ENCODE measurements at regions not wholly inside any gene's neighbourhood (a gene's known extent, or its start where the extent isn't known, plus 50 kb on each side); places are given as distances from the start of the nearest gene placed in this dataset.

GRCh38 chr9:14433351-14434157 lies 119.6 kb upstream of the NFIB start (continued):
- TF ChIP-seq MEIS2 (IDR thresholded peaks at IDR 0.05; ENCODE audit: partially characterized antibody), result peak; percentile 45
- TF ChIP-seq ZNF311 (CRISPR knock-in tag; IDR thresholded peaks at IDR 0.05), result no peak
- TF ChIP-seq, protein P1, sequence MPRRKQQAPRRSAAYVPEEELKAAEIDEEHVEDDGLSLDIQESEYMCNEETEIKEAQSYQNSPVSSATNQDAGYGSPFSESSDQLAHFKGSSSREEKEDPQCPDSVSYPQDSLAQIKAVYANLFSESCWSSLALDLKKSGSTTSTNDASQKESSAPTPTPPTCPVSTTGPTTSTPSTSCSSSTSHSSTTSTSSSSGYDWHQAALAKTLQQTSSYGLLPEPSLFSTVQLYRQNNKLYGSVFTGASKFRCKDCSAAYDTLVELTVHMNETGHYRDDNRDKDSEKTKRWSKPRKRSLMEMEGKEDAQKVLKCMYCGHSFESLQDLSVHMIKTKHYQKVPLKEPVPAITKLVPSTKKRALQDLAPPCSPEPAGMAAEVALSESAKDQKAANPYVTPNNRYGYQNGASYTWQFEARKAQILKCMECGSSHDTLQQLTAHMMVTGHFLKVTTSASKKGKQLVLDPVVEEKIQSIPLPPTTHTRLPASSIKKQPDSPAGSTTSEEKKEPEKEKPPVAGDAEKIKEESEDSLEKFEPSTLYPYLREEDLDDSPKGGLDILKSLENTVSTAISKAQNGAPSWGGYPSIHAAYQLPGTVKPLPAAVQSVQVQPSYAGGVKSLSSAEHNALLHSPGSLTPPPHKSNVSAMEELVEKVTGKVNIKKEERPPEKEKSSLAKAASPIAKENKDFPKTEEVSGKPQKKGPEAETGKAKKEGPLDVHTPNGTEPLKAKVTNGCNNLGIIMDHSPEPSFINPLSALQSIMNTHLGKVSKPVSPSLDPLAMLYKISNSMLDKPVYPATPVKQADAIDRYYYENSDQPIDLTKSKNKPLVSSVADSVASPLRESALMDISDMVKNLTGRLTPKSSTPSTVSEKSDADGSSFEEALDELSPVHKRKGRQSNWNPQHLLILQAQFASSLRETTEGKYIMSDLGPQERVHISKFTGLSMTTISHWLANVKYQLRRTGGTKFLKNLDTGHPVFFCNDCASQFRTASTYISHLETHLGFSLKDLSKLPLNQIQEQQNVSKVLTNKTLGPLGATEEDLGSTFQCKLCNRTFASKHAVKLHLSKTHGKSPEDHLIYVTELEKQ (CRISPR knock-in tag; IDR thresholded peaks at IDR 0.05), result no peak
- peak; percentile 93 for TF ChIP-seq POLR2H (tag; IDR thresholded peaks at IDR 0.05; ENCODE audit: low read depth)
- TF ChIP-seq, protein P2, sequence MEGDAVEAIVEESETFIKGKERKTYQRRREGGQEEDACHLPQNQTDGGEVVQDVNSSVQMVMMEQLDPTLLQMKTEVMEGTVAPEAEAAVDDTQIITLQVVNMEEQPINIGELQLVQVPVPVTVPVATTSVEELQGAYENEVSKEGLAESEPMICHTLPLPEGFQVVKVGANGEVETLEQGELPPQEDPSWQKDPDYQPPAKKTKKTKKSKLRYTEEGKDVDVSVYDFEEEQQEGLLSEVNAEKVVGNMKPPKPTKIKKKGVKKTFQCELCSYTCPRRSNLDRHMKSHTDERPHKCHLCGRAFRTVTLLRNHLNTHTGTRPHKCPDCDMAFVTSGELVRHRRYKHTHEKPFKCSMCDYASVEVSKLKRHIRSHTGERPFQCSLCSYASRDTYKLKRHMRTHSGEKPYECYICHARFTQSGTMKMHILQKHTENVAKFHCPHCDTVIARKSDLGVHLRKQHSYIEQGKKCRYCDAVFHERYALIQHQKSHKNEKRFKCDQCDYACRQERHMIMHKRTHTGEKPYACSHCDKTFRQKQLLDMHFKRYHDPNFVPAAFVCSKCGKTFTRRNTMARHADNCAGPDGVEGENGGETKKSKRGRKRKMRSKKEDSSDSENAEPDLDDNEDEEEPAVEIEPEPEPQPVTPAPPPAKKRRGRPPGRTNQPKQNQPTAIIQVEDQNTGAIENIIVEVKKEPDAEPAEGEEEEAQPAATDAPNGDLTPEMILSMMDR (IDR thresholded peaks at IDR 0.05 in 2 of 3, conservative IDR thresholded peaks at IDR 0.05 in 1 of 3; ENCODE audit: insufficient read depth in 2 of 3, low read depth in 1 of 3, low read length in 3 of 3), result peak in 2 of 3 experiments; percentile 40 to 49; a peak in 2 of 6 replicates
- no peak for TF ChIP-seq ZNF41 (CRISPR knock-in tag; conservative IDR thresholded peaks at IDR 0.05)
- TF ChIP-seq TCF3 (CRISPR knock-in tag; IDR thresholded peaks at IDR 0.05), result peak; percentile 79
- no peak for TF ChIP-seq BRF2 (IDR thresholded peaks at IDR 0.05; ENCODE audit: borderline replicate concordance, insufficient read depth, insufficient read length)
- TF ChIP-seq MNT (conservative IDR thresholded peaks at IDR 0.05), result no peak
- no peak for TF ChIP-seq MCM5 (IDR thresholded peaks at IDR 0.05; ENCODE audit: low read depth)
- TF ChIP-seq UBTF (IDR thresholded peaks at IDR 0.05; ENCODE audit: borderline replicate concordance in 1 of 2, low read depth in 2 of 2, low read length in 2 of 2), result no peak
- no peak for TF ChIP-seq ILF3 (IDR thresholded peaks at IDR 0.05; ENCODE audit: borderline replicate concordance)
- peak; percentile 89 for TF ChIP-seq TAL1 (IDR thresholded peaks at IDR 0.05)
- TF ChIP-seq ATF1 (CRISPR knock-in tag; IDR thresholded peaks at IDR 0.05), result no peak
- TF ChIP-seq ATF1 (tag; IDR thresholded peaks at IDR 0.05), result no peak
- no peak for TF ChIP-seq RHOXF2B (CRISPR knock-in tag; conservative IDR thresholded peaks at IDR 0.05)
- peak; percentile 59; the same call in 1 of the 2 replicates for TF ChIP-seq NFIC (IDR thresholded peaks at IDR 0.05)

All from K562 (cell line).